ENCODE measurements at regions not wholly inside any gene's neighbourhood (a gene's known extent, or its start where the extent isn't known, plus 50 kb on each side); places are given as distances from the start of the nearest gene placed in this dataset.

- TF ChIP-seq POLR2A (IDR thresholded peaks at IDR 0.05) = no peak
- TF ChIP-seq CTCF (IDR thresholded peaks at IDR 0.05) = peak in 1 of 6 experiments; percentile 12
These were observed 355.1 kb downstream of the HS3ST1 start for GRCh38 chr4:11073621-11074051.
